Transverse colon (tissue), 4 donors: ENCODE measurements at regions not wholly inside any gene's neighbourhood (a gene's known extent, or its start where the extent isn't known, plus 50 kb on each side); places are given as distances from the start of the nearest gene placed in this dataset.

Experiments
- CTCF ChIP-seq, 5 experiments: fragments of 200-600 bp in 3 of 5; fragments of 450-650 bp in 2 of 5; sonication (generic) in 3 of 5; IDR thresholded peaks; 1 replicate in 2 of 5; 2 replicates in 3 of 5; pipeline ENCODE4 v1.5.1; 2016 to 2017; ENCODE audit warnings: antibody characterized with exemption in 5 of 5, inconsistent platforms in 3 of 5, mild to moderate bottlenecking in 2 of 5, moderate library complexity in 1 of 5
- EP300 ChIP-seq: sonication (generic); formaldehyde crosslinking; IDR thresholded peaks from one replicate; pipeline ENCODE4 v1.6.1; 2017; ENCODE audit warnings: antibody characterized with exemption, low read depth
- POLR2A ChIP-seq: fragments of 450-650 bp; IDR thresholded peaks from one replicate; pipeline ENCODE4 v1.6.1; 2016; ENCODE audit warnings: antibody characterized with exemption, mild to moderate bottlenecking, moderate library complexity
- POLR2AphosphoS5 ChIP-seq, 3 donors: sonication (generic); formaldehyde crosslinking; IDR thresholded peaks; one replicate each; pipeline ENCODE4 v1.6.1; 2016; ENCODE audit warnings: antibody characterized with exemption in 3 of 3

- TF ChIP-seq POLR2A, result no peak
- TF ChIP-seq EP300, result no peak
- no peak for TF ChIP-seq POLR2AphosphoS5 (IDR thresholded peaks at IDR 0.05)
- no peak for TF ChIP-seq CTCF (IDR thresholded peaks at IDR 0.05)
Observed at GRCh38 chr6:44037847-44038542, 89.3 kb downstream of the MRPL14 start.
